NCI-H1417 treated with DMSO at 0.1 percent for 48 hours (cell line): ENCODE measurements at regions not wholly inside any gene's neighbourhood (a gene's known extent, or its start where the extent isn't known, plus 50 kb on each side); places are given as distances from the start of the nearest gene placed in this dataset.

Experiments used
- DNase-seq: peaks from one replicate; lab custom pipeline; 2025; lab: John Stamatoyannopoulos, UW

- no peak for DNase-seq
Measured at GRCh38 chr20:8935878-8936277, 133.0 kb upstream of the PLCB4 start.

- DNase-seq, result no peak
Measured at GRCh38 chr20:8938532-8938931, 130.4 kb upstream of the PLCB4 start.

- DNase-seq, result no peak
Measured at GRCh38 chr20:8940326-8940725, 128.6 kb upstream of the PLCB4 start.

DNA sequence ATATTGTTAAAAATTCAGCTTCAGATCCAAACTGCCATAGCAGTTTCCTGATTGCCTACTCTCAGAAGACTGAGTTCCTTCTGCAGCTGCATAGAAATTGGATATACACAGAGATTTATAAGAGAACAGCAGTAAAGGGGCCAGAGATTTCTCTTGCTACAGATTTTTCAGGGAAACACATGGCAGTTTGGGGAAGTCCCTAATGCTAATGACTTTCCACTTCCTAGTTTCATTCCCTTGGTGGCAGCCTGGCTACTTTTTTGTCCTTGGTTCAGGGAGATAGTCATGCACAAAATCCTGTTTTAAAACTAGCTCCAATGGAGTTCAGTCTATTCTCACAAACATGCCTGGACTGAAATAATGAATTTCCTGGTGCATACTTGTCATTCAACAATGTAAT lies 125.3 kb upstream of the PLCB4 start:
- no peak for DNase-seq

DNA sequence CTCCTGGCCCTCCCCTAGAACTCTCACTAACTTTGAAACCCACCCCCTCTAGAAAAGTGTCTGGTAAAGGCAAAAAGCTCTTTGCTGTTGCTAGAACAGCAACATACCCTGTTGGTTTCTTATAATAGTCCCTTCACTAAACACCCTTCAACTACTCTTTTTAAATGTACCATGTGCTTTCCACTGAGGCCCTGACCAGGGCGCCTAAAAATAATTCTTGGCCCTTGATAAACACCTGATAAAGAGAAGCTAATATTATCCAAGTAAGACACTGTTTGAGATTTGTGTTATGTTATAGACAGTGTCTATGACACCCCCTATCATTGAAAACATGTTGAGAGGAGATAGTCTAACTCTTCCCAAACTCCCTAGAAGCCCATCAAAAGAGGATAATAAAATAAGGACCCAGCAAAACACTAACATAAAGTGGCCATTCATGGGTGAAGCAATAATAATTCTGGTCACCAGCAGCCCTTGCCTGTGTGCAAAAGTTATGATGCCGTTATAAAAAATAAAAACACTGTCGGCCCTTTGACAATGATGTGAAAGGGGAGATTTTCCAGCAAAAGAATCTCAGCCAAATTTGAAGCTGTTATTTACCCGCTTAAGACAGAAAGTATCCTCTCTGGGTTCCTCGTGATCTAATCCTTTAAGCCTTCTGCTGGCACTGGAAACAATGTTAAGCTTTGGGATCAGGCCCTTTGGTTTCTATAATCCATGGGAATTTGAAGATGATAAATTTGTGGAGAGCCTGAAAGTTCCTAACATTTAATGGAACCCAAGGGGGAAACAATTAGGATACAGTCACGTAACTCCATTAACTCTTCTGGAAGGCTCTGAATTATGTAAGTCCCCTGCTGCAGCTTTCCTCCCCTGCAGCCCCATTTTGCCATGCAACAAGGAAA lies 122.6 kb upstream of the PLCB4 start:
- no peak for DNase-seq

DNA sequence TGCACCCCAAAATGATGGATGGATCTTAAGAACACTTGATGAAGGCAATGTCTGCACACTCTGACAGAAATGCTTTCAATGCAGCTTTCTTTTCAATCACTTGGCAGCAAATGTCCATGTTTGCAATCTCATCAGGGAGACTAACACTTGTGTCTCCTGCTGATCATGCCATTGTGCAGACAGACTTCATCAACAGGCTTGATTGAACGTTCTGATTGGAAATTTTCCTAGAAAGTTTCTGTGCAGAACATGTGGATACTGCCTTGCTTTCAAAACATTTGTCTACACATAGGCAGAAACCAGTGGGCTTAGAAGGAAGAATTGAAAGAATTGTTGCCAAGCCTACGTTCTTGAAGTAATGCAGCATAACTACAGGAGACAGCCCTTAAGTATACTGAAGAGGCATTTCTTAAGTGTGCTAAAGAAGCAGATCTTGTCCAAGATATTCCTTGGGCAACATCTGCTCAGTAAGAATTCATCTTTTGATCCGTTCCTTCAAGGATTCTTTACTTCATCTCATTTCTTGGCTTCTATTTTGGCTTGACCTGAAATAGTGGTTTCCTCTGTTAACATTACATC lies 120.4 kb upstream of the PLCB4 start:
- DNase-seq, result no peak

- DNase-seq, result no peak
Measured at GRCh38 chr20:8951164-8951563, 117.7 kb upstream of the PLCB4 start.

DNA sequence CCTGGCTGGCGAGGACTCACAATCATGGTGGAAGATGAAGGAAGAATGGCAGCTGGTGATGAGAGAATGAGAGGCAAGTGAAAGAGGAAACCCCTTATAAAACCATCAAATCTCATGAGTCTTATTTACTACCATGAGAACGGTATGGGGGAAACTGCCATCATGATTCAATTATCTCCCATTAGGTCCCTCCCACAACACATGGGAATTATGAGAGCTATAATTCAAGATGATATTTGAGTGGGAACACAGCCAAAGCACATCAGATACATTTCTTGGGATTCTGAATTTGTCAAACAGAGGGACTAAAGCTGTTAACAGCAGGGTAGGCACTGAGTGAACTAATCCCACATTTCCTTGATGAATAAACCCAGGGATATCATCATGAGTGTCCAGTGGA lies 116.2 kb upstream of the PLCB4 start:
- DNase-seq, result peak; percentile 61

DNA sequence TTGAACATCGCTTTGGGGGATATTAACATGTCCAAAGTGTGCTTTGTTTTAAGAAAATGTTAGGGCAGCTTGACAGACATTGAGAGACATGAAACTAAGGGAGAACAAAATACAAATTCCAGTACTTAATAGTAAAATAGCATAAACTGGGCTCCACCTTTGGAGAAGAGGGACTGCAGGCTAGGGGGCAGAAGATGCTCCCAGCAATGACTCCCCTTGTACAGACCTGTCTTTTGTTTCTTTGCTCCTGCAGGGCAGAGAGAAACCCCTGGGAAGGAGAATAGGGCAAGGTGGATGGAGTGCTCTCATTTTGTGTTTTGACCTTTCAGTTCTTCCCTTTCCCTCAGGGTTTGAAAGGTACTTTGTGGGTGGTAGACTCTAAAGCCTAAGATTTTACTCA lies 115.6 kb upstream of the PLCB4 start:
- no peak for DNase-seq

DNA sequence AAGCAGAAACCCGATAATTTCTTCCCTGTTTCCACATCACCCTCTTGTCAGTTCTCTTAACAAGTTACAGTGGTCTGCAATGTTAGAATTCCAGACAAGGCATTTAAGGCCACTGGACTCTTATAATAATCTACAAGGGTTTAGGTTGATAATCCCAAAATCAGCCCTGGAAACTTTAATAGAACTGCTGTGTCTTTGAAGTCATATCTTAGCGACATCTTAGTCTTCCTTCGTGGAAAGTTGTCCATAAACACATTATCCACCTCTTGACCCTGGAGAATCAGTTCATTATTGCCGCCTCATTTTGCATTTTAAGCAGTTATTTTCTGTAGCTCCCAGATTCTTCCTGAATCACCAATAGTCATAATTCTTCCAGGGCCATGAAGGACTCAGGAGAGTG lies 108.6 kb upstream of the PLCB4 start:
- no peak for DNase-seq

- DNase-seq, result no peak
Measured at GRCh38 chr20:8963330-8963729, 105.6 kb upstream of the PLCB4 start.

DNA sequence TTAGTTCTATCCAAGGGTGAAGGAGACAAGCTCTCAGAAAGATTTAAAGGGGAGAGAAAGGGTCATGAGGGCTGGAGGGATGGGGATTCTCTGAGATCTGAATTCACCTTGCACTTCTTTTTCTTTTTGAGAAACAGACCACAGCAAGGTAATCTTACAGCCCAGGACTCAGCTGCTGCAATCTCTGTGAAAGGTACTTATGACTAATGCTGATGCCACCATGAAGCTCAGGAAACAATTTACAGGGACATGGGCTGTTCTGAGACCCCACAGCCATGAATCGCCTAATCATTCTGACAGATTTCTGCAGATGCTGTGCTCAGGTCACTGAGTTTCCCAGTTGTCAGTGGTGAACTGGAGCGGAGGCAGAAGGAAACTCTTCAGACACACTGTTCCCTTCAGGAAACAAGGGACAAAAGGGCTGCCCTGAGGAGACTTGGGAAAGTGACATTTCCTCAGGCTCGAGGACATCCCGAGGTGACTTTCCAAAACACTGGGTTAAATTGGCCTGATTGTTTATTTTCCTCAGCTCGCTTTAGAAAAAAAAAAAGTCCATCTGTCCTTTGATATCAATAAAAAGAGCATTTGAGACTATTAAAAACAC lies 103.8 kb upstream of the PLCB4 start:
- no peak for DNase-seq

GRCh38 chr20:8967641-8968245 lies 101.1 kb upstream of the PLCB4 start:
- no peak for DNase-seq

DNA sequence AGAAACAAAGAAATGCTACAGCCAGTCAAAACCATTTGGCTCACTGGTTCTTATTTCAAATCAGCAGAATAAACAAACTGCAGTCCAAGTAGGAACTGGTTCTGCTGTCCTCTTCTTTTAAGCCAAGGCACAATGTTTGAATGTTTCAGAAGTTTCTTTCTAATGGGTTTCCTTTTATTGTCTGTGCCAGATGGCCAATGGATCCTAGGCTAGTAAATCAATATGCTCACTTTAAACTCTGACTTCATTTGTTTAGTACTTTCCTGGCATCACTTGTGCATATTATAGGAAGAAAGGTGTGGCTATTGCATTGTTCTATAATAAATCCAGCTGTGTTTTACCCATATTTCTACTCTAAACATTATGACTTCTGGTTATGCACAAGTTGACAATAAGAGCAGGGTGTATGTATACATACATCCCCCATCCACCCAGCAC lies 99.7 kb upstream of the PLCB4 start:
- no peak for DNase-seq

DNA sequence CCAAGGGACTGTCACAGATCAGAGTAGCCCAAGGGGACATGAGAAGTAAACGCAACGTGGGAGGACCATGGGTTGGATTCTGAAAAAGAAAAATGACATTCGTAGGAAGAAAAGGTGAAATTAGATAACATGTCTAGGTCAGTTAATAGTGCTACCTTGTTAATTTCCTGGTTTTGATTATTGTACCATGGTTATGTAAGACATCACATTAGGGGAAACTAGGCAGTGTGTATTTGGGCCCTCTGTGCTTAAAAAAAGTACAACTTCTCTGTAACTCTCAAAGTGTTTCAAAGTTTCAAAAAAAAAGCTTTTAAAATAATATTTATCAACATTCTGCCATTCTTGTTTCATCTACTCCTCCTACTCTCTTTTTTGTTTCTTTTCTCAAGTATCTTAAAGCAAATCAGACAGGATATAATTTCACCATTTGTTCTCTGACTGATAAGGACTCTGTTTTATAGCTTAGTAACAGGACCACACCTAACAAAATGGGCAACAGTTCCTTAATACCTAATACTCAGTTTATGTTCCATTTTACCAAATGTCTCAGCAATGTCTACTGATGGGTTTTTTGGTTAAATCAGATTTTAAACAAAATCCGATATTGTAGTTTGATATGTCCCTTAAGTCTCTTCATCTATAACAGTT lies 97.1 kb upstream of the PLCB4 start:
- DNase-seq, result no peak

- no peak for DNase-seq
Measured at GRCh38 chr20:8972963-8973705, 95.8 kb upstream of the PLCB4 start.

GRCh38 chr20:8974009-8974708 lies 94.7 kb upstream of the PLCB4 start:
- DNase-seq, result no peak

- DNase-seq, result no peak
Measured at GRCh38 chr20:8981482-8981881, 87.4 kb upstream of the PLCB4 start.

DNA sequence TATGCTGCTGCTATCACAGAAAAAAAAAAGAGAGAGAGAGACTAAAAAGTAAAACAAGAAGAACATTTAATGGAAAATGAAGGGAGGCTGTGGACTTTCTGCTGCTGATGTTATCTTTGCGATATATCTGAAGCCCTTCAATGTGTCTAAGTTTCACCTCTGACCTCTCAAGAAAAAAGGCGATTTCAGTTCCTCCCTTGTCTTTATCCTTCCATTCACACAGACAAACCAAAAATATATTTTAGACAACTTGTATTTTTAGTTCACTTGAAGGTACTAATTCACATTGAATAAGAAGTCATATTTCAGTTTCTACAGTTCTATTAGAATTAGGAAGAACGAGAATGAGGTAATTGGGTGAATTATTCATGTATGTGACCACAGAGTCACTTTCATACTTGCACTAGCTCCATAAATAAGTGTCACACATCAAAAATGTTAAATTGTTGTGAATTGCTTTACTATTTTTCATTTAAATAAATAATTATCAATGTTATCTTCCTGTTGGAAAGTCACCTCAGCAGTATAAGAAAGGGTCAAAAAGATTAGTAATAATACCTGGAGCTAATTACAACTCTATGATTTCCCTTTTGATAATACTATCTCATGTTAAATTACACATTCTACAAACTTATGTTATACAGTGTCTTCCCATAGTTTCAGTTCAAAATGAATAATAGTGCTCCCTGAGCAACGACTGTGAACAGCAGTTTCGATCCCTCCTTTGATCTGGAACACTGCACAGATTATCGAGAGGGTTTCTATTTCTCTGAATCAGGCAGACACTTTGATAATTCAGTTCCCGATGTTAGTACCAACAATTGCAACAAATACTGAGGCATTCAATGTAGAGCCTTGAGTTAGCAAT lies 85.2 kb upstream of the PLCB4 start:
- DNase-seq, result no peak

DNA sequence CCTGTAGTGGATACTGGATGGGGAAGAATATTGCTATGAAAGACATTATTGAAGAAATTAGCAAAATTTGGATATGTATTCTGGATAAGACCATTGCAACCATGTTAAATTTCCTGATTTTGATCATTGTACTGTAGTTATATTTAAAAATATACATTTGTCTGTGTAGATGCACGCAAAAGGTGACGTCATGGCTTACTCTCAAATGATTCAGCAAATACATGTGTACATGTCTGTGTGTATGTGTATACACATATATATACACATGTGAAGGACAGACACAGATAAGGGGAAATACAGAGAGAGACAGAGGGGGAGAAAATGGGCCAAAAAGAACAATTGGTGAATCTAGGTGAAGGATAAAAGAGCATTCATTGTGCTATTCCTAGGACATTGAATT lies 82.3 kb upstream of the PLCB4 start:
- no peak for DNase-seq
